Thoracic aorta (tissue), 2 donors: ENCODE measurements at regions not wholly inside any gene's neighbourhood (a gene's known extent, or its start where the extent isn't known, plus 50 kb on each side); places are given as distances from the start of the nearest gene placed in this dataset.

Experiments
- ATAC-seq: fragments of 150-250 bp; one replicate; pipeline ENCODE4 v1.8.0; 2017; ENCODE audit warnings: low read depth; ENCODE audit not compliant: insufficient number of reproducible peaks, low FRiP score
- DNase-seq: peaks from one replicate; pipeline ENCODE4 v3.0.0-alpha.2; 2020; ENCODE audit warnings: low spot score
- H3K27ac ChIP-seq, 2 donors: fragments of 200-600 bp; sonication (generic); 1 replicate in 1 of 2; 2 replicates in 1 of 2; pipeline ENCODE4 v1.5.1; 2016; ENCODE audit warnings: mild to moderate bottlenecking in 2 of 2, moderate library complexity in 2 of 2
- H3K27me3 ChIP-seq: fragments of 200-600 bp; sonication (generic); replicated peaks from 2 replicates; pipeline ENCODE4 v1.6.0; 2016; ENCODE audit warnings: mild to moderate bottlenecking; ENCODE audit not compliant: insufficient read depth
- H3K36me3 ChIP-seq: fragments of 200-600 bp; sonication (generic); one replicate; pipeline ENCODE4 v1.5.1; 2016
- H3K4me1 ChIP-seq, 2 donors: fragments of 200-600 bp; sonication (generic); 1 replicate in 1 of 2; 2 replicates in 1 of 2; pipeline versions ENCODE4 v1.5.1 to v1.6.0; 2016; ENCODE audit warnings: low read depth in 2 of 2, mild to moderate bottlenecking in 1 of 2; ENCODE audit not compliant: control insufficient read depth in 1 of 2
- H3K4me3 ChIP-seq: fragments of 200-600 bp; sonication (generic); 2 replicates; pipeline ENCODE4 v1.5.1; 2016; ENCODE audit warnings: mild to moderate bottlenecking
- H3K9me3 ChIP-seq: fragments of 200-600 bp; sonication (generic); 2 replicates; pipeline ENCODE4 v1.5.1; 2016
- CTCF ChIP-seq: fragments of 200-600 bp; sonication (generic); IDR thresholded peaks from one replicate; pipeline ENCODE4 v1.5.1; 2019; ENCODE audit warnings: antibody characterized with exemption

- Histone ChIP-seq H3K4me3 (no peak overlapping the region), H3K27ac (no peak overlapping the region), H3K27me3 (no peaks in the 10 kb centered on the region), H3K4me1 (peaks cover 0 to 10% of the 10 kb centered on the region in 2 donors), H3K36me3 (no peaks in the 10 kb centered on the region), H3K9me3 (no peaks in the 10 kb centered on the region)
- DNase-seq (no peak), ATAC-seq (no peak)
- no peak for TF ChIP-seq CTCF
These were observed 1090.5 kb downstream of the TRHDE start for GRCh38 chr12:73362666-73363065.

GRCh38 chr12:73372856-73373255, 1100.7 kb downstream of the TRHDE start:
- Histone ChIP-seq H3K4me1 (no peaks in the 10 kb centered on the region), H3K36me3 (no peaks in the 10 kb centered on the region), H3K27me3 (no peaks in the 10 kb centered on the region), H3K9me3 (no peaks in the 10 kb centered on the region), H3K27ac (no peak overlapping the region), H3K4me3 (no peak overlapping the region)
- DNase-seq = no peak
- TF ChIP-seq CTCF = no peak
- no peak for ATAC-seq

- H3K36me3 ChIP-seq = no peaks in the 10 kb centered on the region
- no peak for TF ChIP-seq CTCF
- no peaks in the 10 kb centered on the region for H3K27me3 ChIP-seq
These were observed 1102.2 kb downstream of the TRHDE start for GRCh38 chr12:73374360-73374759.

GRCh38 chr12:73383584-73384222, 1111.5 kb downstream of the TRHDE start:
- no peaks in the 10 kb centered on the region for H3K36me3 ChIP-seq
- DNase-seq (no peak), ATAC-seq (no peak)
- H3K27me3 ChIP-seq = no peaks in the 10 kb centered on the region
- no peaks in the 10 kb centered on the region for H3K4me1 ChIP-seq
- H3K4me3 ChIP-seq = no peak overlapping the region
- no peaks in the 10 kb centered on the region for H3K9me3 ChIP-seq
- H3K27ac ChIP-seq = no peak overlapping the region
- TF ChIP-seq CTCF = no peak

More at GRCh38 chr12:73374360-73374759, 1102.2 kb downstream of the TRHDE start:
- no peak overlapping the region for H3K4me3 ChIP-seq
- no peak for ATAC-seq
- no peak for DNase-seq
- H3K9me3 ChIP-seq = no peaks in the 10 kb centered on the region
- no peak overlapping the region for H3K27ac ChIP-seq
- no peaks in the 10 kb centered on the region for H3K4me1 ChIP-seq

GRCh38 chr12:73384592-73384991, 1112.4 kb downstream of the TRHDE start:
- Histone ChIP-seq H3K4me1 (no peaks in the 10 kb centered on the region), H3K27ac (no peak overlapping the region), H3K4me3 (no peak overlapping the region), H3K27me3 (no peaks in the 10 kb centered on the region), H3K36me3 (no peaks in the 10 kb centered on the region), H3K9me3 (no peaks in the 10 kb centered on the region)
- DNase-seq = no peak
- no peak for ATAC-seq
- TF ChIP-seq CTCF = no peak
